Heart right ventricle (tissue), 16 donors: ENCODE measurements at regions not wholly inside any gene's neighbourhood (a gene's known extent, or its start where the extent isn't known, plus 50 kb on each side); places are given as distances from the start of the nearest gene placed in this dataset.

Experiments used
- ATAC-seq, 8 donors: fragments of 200-7000 bp; cut with Tn5 transposase; one replicate each; pipeline ENCODE4 v1.9.1; 2020; ENCODE audit warnings: mild to moderate bottlenecking in 8 of 8, moderate library complexity in 8 of 8, moderate number of reproducible peaks in 1 of 8
- DNase-seq, 2 donors: peaks; one replicate each; pipeline ENCODE4 v3.0.0-alpha.2; 2020
- H3K27ac ChIP-seq, 10 donors: fragments of 200-600 bp; sonication (generic) in 2 of 10; one replicate each; pipeline versions ENCODE4 v1.5.0 to v1.8.0; 2020 to 2022; ENCODE audit warnings: mild to moderate bottlenecking in 3 of 10
- H3K27me3 ChIP-seq, 7 donors: fragments of 200-600 bp; one replicate each; pipeline ENCODE4 v1.8.0; 2021 to 2022; ENCODE audit warnings: mild to moderate bottlenecking in 2 of 7
- H3K36me3 ChIP-seq, 9 donors: fragments of 200-600 bp; sonication (generic) in 1 of 9; one replicate each; pipeline versions ENCODE4 v1.5.0 to v1.8.0; 2020 to 2022; ENCODE audit warnings: mild to moderate bottlenecking in 2 of 9
- H3K4me1 ChIP-seq, 9 donors: fragments of 200-600 bp; sonication (generic) in 1 of 9; one replicate each; pipeline versions ENCODE4 v1.5.0 to v1.8.0; 2020 to 2022; ENCODE audit warnings: mild to moderate bottlenecking in 4 of 9
- H3K4me3 ChIP-seq, 10 donors: fragments of 200-600 bp; sonication (generic) in 2 of 10; one replicate each; pipeline versions ENCODE4 v1.5.0 to v1.8.0; 2020 to 2022; ENCODE audit warnings: mild to moderate bottlenecking in 7 of 10, moderate library complexity in 2 of 10
- H3K9me3 ChIP-seq, 11 donors: fragments of 200-600 bp in 10 of 11; sonication (generic) in 2 of 11; one replicate each; pipeline versions ENCODE4 v1.5.0 to v1.8.0; 2013 to 2022; ENCODE audit warnings: mild to moderate bottlenecking in 2 of 11, control low read depth in 1 of 11, moderate library complexity in 1 of 11
- CTCF ChIP-seq, 9 donors: fragments of 200-600 bp; sonication (generic) in 2 of 9; IDR thresholded peaks; one replicate each; pipeline versions ENCODE4 v1.5.0 to v1.8.0; 2021 to 2022; ENCODE audit warnings: antibody characterized with exemption in 9 of 9, mild to moderate bottlenecking in 5 of 9, moderate library complexity in 1 of 9
- WGBS, 2 donors: extraction: QIAGEN DNeasy Blood & Tissue Kit; methylation state at CpG; one replicate each; pipeline ENCODE4 v1.1.7; 2013; ENCODE audit warnings: inconsistent platforms in 1 of 2; 5-methylcytosine and 5-hydroxymethylcytosine counted together
- intact Hi-C, 10 donors: fragments of 100-400 bp; cut with DNase I; formaldehyde crosslinking; loops; one replicate each; pipeline versions ENCODE4 v1.11.1 to v1.14.2; 2022
- donor health status: Arrhythmogenic right ventricular cardiomyopathy.
- donor health status: ischemic (EF 13 %, LVEDD 7.1; RV severe dilation, severe dysfunction).
- donor health status: healthy with polysubstance abuse.
- donor health status: DM: no; HTN: yes; CAD: no.
- donor health status: DM: no; HTN: no; CAD: no.
- donor health status: ischemic (EF 25% LVEDD 6.9; RV normal size, moderate dysfunction).
- donor health status: ischemic (EF 25% LVEDD 5.7; RV mildly dilated, moderate dysfunction).
- donor health status: healthy.
- donor health status: DM: yes; HTN: yes; CAD: no.
- donor health status: Ischemic cardiomyopathy.
- donor health status: ischemic (EF 35%, LVEDD 5.7; RV mildly dilated, moderate dysfunction).
- donor health status: nonischemic (EF 11% LVEDD 7.7; RV severe dilation, severe dysfunction).
- donor health status: DM: yes; HTN: yes; CAD: no.
- donor health status: PGD.
- donor health status: ischemic (EF 29% LVEDD 5.4; RV normal size, mild dysfunction).
- donor health status: nonischemic (EF 23%, LVEDD 6.1; RV moderate dilation, normal function).

GRCh38 chr4:126748736-126749135, 884.0 kb upstream of the INTU start:
- ATAC-seq (no peak), DNase-seq (no peak)
- intact Hi-C loops: no loop called here
- WGBS, 2 donors: 64 to 96% methylated on average over 3 of the region's 3 CpGs
- H3K4me1 ChIP-seq: peaks cover 0 to 10% (median 0%) of the 10 kb centered on the region in 9 donors
- no peak for TF ChIP-seq CTCF (IDR thresholded peaks at IDR 0.05)
- H3K9me3 ChIP-seq: peaks cover 0 to 43% (median 9%) of the 10 kb centered on the region in 11 donors
- no peaks in the 10 kb centered on the region for H3K36me3 ChIP-seq
- no peak overlapping the region for H3K27ac ChIP-seq
- no peak overlapping the region for H3K4me3 ChIP-seq
- H3K27me3 ChIP-seq: no peaks in the 10 kb centered on the region

DNA sequence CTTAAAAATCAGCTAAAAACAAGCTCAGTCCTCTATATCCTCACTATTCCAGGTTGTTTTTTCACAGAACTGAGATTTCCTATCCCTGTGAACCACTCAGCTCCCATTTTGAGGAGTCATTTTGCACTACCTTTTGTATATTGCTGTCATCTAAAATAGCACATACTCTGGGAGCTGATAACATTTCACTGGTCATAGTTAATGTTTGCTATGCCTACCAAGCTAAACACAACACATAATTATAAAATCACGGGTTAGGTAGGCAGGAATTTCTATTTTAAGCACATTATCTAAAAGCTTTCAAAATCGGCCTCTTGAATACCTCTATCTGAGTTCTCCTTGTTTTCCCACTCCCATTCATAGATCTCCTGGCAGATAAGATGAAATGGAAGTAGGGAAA, 882.0 kb upstream of the INTU start:
- Histone ChIP-seq H3K4me1 (peaks cover 0 to 15% (median 0%) of the 10 kb centered on the region in 9 donors), H3K27ac (peak overlapping the region in 8 of 10 donors; percentile 9 to 79 (median 56)), H3K4me3 (no peak overlapping the region), H3K36me3 (no peaks in the 10 kb centered on the region), H3K27me3 (no peaks in the 10 kb centered on the region), H3K9me3 (peaks cover 0 to 23% (median 2%) of the 10 kb centered on the region in 11 donors)
- intact Hi-C loops: no loop called here
- DNase-seq (no peak), ATAC-seq (peak in 7 of 8 donors; percentile 59 to 95 (median 85))
- 17 to 19% methylated on average over 2 of the region's 2 CpGs for WGBS, 2 donors
- no peak for TF ChIP-seq CTCF (IDR thresholded peaks at IDR 0.05)

DNA sequence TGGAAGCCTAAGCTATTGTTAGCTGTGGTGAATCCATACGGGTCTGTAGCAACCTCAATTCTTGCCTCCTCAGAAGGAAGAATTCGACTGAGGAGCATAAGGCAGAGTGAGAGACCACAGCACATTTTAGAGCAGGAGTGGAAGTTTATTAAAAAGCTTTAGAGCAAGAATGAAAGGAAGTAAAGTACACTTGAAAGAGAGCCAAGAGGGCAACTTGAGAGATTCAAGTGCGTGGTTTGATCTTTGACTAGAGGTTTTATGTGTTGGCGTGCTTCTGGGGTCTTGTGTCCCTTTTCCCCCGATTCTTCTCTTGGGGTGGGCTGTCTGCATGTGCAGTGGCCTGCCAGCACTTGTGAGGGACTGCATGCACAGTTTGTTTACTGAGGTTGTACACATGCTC, 880.6 kb upstream of the INTU start:
- H3K4me1 ChIP-seq: peaks cover 0 to 25% (median 0%) of the 10 kb centered on the region in 9 donors
- 71 to 80% methylated on average over 5 of the region's 5 CpGs for WGBS, 2 donors
- no peaks in the 10 kb centered on the region for H3K36me3 ChIP-seq
- TF ChIP-seq CTCF (IDR thresholded peaks at IDR 0.05): no peak
- peaks cover 0 to 10% (median 0%) of the 10 kb centered on the region in 11 donors for H3K9me3 ChIP-seq
- peak overlapping the region in 2 of 10 donors; percentile 5 to 19 for H3K27ac ChIP-seq
- H3K27me3 ChIP-seq: no peaks in the 10 kb centered on the region
- intact Hi-C loops: no loop called here
- H3K4me3 ChIP-seq: no peak overlapping the region
- ATAC-seq: no peak
- DNase-seq: no peak

DNA sequence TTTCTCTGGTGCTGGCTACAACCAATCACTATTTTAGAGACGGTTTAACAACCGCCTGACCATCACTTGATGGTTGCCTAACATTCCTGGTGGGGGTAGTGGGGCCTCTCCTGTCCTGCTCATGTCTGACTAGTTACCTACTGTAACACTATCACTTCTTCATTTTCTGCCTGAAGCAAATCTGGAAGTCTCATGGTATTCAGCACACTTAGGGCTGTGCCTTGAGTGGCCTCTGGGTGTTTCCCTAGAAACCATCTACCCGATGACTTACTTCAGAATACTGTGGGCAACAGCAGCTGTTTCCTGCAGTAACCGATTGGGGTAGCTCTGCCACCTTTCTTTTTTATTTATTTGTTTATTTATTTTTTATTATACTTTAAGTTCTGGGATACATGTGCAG, 880.1 kb upstream of the INTU start:
- H3K4me3 ChIP-seq: no peak overlapping the region
- no peak for TF ChIP-seq CTCF (IDR thresholded peaks at IDR 0.05)
- no peak overlapping the region for H3K27ac ChIP-seq
- H3K9me3 ChIP-seq: peaks cover 0 to 10% (median 0%) of the 10 kb centered on the region in 11 donors
- peaks cover 0 to 25% (median 0%) of the 10 kb centered on the region in 9 donors for H3K4me1 ChIP-seq
- intact Hi-C loops: no loop called here
- DNase-seq: no peak
- WGBS, 2 donors: 85 to 95% methylated on average over 4 of the region's 4 CpGs
- ATAC-seq: no peak
- no peaks in the 10 kb centered on the region for H3K27me3 ChIP-seq
- no peaks in the 10 kb centered on the region for H3K36me3 ChIP-seq
